Brain microvascular endothelial cell (primary cell): ENCODE measurements at regions not wholly inside any gene's neighbourhood (a gene's known extent, or its start where the extent isn't known, plus 50 kb on each side); places are given as distances from the start of the nearest gene placed in this dataset.

Experiments
- DNase-seq: peaks from one replicate; pipeline ENCODE4 v3.0.0-alpha.2; 2020
- H3K27ac ChIP-seq: fragments of 250-450 bp; sonication (Bioruptor Pico); 2 replicates; pipeline ENCODE4 v1.5.1; 2020; ENCODE audit warnings: mild to moderate bottlenecking, moderate library complexity
- H3K27me3 ChIP-seq: fragments of 250-450 bp; sonication (Bioruptor Pico); replicated peaks from 2 replicates; pipeline ENCODE4 v1.5.1; 2020; ENCODE audit warnings: mild to moderate bottlenecking
- H3K36me3 ChIP-seq: fragments of 250-450 bp; sonication (Bioruptor Pico); replicated peaks from 2 replicates; pipeline ENCODE4 v1.5.1; 2020; ENCODE audit warnings: mild to moderate bottlenecking
- H3K4me3 ChIP-seq: 2 replicates; pipeline ENCODE4 v1.5.1; 2011; ENCODE audit warnings: low read depth, mild to moderate bottlenecking, control low read depth, low read length, moderate library complexity
- CTCF ChIP-seq: IDR thresholded peaks from 2 replicates; pipeline ENCODE4 v1.5.1; 2011; ENCODE audit warnings: low read depth, mild to moderate bottlenecking, moderate library complexity, low read length, control low read depth, inconsistent platforms; ENCODE audit errors: missing control alignments
- in situ Hi-C: cut with HindIII; loops from 2 replicates; pipeline ENCODE4 v1.10.0; 2017; ENCODE audit warnings: low sequenced_read_pairs, low pct_ligation_motif_present

GRCh38 chrX:39875834-39876628 lies 221.7 kb downstream of the BCOR start:
- TF ChIP-seq CTCF: no peak
- no peak for DNase-seq
- H3K36me3 ChIP-seq: no peaks in the 10 kb centered on the region
- in situ Hi-C loops: no loop called here
- no peaks in the 10 kb centered on the region for H3K27me3 ChIP-seq
- no peak overlapping the region for H3K4me3 ChIP-seq
- H3K27ac ChIP-seq: no peak overlapping the region

- in situ Hi-C loops: no loop called here
- H3K27me3 ChIP-seq: no peaks in the 10 kb centered on the region
- no peaks in the 10 kb centered on the region for H3K36me3 ChIP-seq
- no peak overlapping the region for H3K27ac ChIP-seq
- DNase-seq: no peak
- no peak overlapping the region for H3K4me3 ChIP-seq
- TF ChIP-seq CTCF: no peak
These were observed 219.9 kb downstream of the BCOR start for GRCh38 chrX:39877905-39878304.

GRCh38 chrX:39883666-39884065 lies 214.1 kb downstream of the BCOR start:
- Histone ChIP-seq H3K36me3 (no peaks in the 10 kb centered on the region), H3K27me3 (no peaks in the 10 kb centered on the region), H3K27ac (no peak overlapping the region), H3K4me3 (no peak overlapping the region)
- TF ChIP-seq CTCF: no peak
- no peak for DNase-seq
- in situ Hi-C loops: no loop called here

GRCh38 chrX:39886282-39886681 lies 211.5 kb downstream of the BCOR start:
- in situ Hi-C loops: no loop called here
- no peak for DNase-seq
- no peak for TF ChIP-seq CTCF
- Histone ChIP-seq H3K27me3 (no peaks in the 10 kb centered on the region), H3K27ac (no peak overlapping the region), H3K4me3 (no peak overlapping the region), H3K36me3 (no peaks in the 10 kb centered on the region)

GRCh38 chrX:39888730-39889129 lies 209.0 kb downstream of the BCOR start:
- Histone ChIP-seq H3K27me3 (no peaks in the 10 kb centered on the region), H3K27ac (no peak overlapping the region), H3K36me3 (no peaks in the 10 kb centered on the region), H3K4me3 (no peak overlapping the region)
- no peak for TF ChIP-seq CTCF
- in situ Hi-C loops: no loop called here
- DNase-seq: no peak

DNA sequence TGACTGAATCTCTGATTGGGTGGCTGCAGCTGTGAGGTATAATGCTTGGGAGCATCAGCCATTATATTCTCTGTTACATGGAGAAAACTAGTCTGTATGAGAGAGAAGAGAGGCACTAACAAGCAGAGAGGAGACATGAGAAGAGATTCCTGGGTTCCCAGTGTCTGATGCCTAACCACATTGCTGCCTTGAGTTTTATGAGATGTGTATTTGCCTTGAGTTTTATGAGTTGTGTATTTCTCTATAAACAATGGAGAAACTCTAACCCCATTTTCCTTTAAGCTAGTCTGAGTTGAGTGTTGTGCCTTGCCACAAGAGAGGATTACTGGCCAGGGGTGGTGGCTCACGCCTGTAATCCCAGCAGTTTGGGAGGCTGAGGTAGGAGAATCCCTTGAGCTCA lies 208.1 kb downstream of the BCOR start:
- no peak for DNase-seq
- H3K27ac ChIP-seq: no peak overlapping the region
- no peak for TF ChIP-seq CTCF
- in situ Hi-C loops: no loop called here
- H3K36me3 ChIP-seq: no peaks in the 10 kb centered on the region
- H3K4me3 ChIP-seq: no peak overlapping the region
- H3K27me3 ChIP-seq: no peaks in the 10 kb centered on the region
